Type B pancreatic cell (in vitro differentiated cells): ENCODE measurements at regions not wholly inside any gene's neighbourhood (a gene's known extent, or its start where the extent isn't known, plus 50 kb on each side); places are given as distances from the start of the nearest gene placed in this dataset.

Source experiments
- DNase-seq: peaks from one replicate; pipeline ENCODE4 v3.0.0; 2021; ENCODE audit warnings: mixed read lengths; ENCODE audit not compliant: unreplicated experiment; ENCODE audit errors: extremely low spot score
- H3K27ac Mint-ChIP-seq: 2 replicates; pipeline ENCODE4 v1.8.0; 2021; ENCODE audit warnings: mild to moderate bottlenecking, mixed read lengths
- H3K27me3 Mint-ChIP-seq: 2 replicates; pipeline ENCODE4 v1.8.0; 2021; ENCODE audit warnings: mixed read lengths
- H3K36me3 Mint-ChIP-seq: 2 replicates; pipeline ENCODE4 v1.8.0; 2021; ENCODE audit warnings: mixed read lengths
- H3K4me1 Mint-ChIP-seq: one replicate; pipeline ENCODE4 v1.8.0; 2021; ENCODE audit warnings: mixed read lengths; ENCODE audit not compliant: unreplicated experiment
- H3K4me3 Mint-ChIP-seq: 2 replicates; pipeline ENCODE4 v1.8.0; 2021; ENCODE audit warnings: mild to moderate bottlenecking, mixed read lengths
- H3K9me3 Mint-ChIP-seq: 2 replicates; pipeline ENCODE4 v1.8.0; 2021; ENCODE audit warnings: mixed read lengths
- TF ChIP-seq, protein P1 (sequence below): fragments of 200-600 bp; sonication (generic); conservative IDR thresholded peaks from 2 replicates; pipeline ENCODE4 v1.5.0; 2021; ENCODE audit warnings: antibody characterized with exemption, mild to moderate bottlenecking

DNA sequence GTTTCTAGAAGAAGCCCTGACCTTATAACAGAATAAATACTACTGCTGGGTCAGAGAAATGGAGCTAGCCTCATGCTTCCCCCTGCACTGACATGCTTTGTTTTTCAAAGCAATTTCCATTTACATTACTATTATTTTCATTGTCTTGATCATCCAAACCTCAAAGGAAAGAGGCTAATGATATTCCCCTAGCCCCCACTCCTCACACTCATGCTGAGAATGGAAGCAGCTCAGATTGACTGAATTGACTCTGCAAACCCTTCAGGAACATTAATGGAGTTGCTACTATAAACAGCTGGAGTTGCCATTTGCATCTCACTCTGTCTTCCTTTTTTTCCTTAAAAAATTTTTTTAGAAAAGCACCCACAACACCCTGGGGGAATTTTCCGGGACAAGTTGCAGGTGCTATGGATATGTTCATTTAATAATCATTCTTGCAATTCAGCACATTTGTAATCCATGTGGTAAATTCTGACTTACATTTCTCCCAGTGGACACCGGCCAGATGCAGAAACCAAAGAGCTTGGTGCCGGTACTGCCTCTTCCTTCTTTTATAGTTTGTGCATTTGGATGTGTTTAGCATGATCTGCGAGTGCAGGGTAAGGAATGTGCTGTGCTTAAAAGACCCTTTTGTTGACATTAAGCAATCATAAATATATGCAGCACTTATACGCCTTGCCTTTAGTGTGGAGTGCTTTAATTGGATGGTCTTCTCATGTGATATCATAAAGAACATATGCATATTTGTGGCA is 103.3 kb upstream of the OSR1 start:
- TF ChIP-seq, protein P1, sequence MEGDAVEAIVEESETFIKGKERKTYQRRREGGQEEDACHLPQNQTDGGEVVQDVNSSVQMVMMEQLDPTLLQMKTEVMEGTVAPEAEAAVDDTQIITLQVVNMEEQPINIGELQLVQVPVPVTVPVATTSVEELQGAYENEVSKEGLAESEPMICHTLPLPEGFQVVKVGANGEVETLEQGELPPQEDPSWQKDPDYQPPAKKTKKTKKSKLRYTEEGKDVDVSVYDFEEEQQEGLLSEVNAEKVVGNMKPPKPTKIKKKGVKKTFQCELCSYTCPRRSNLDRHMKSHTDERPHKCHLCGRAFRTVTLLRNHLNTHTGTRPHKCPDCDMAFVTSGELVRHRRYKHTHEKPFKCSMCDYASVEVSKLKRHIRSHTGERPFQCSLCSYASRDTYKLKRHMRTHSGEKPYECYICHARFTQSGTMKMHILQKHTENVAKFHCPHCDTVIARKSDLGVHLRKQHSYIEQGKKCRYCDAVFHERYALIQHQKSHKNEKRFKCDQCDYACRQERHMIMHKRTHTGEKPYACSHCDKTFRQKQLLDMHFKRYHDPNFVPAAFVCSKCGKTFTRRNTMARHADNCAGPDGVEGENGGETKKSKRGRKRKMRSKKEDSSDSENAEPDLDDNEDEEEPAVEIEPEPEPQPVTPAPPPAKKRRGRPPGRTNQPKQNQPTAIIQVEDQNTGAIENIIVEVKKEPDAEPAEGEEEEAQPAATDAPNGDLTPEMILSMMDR, result no peak
- Mint-ChIP-seq H3K4me3 (no peak overlapping the region), H3K4me1 (peaks cover 12% of the 10 kb centered on the region), H3K27ac (no peak overlapping the region), H3K9me3 (no peaks in the 10 kb centered on the region), H3K36me3 (no peaks in the 10 kb centered on the region), H3K27me3 (no peaks in the 10 kb centered on the region)
- no peak for DNase-seq

DNA sequence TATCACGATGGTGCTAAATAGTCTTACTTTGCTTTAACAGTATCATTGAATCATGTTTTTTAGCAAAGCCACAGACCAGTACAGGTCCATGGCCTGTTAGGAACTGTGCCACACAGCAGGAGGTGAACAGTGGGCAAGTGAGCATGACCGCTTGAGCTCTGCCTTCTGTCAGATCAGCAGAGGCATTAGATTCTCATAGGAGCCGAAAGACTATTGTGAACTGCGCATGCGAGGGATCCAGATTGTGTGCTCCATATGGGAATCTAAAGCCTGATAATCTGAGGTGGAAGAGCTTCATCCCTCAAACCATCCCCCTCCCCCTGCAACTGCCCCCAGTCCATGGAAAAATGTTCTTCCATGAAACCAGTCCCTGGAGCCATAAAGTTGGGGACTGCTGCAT is 102.3 kb upstream of the OSR1 start:
- H3K9me3 Mint-ChIP-seq, result no peaks in the 10 kb centered on the region
- no peak overlapping the region for H3K27ac Mint-ChIP-seq
- peaks cover 12% of the 10 kb centered on the region for H3K4me1 Mint-ChIP-seq
- TF ChIP-seq, protein P1, result no peak
- H3K27me3 Mint-ChIP-seq, result no peaks in the 10 kb centered on the region
- no peak overlapping the region for H3K4me3 Mint-ChIP-seq
- H3K36me3 Mint-ChIP-seq, result no peaks in the 10 kb centered on the region
- no peak for DNase-seq

DNA sequence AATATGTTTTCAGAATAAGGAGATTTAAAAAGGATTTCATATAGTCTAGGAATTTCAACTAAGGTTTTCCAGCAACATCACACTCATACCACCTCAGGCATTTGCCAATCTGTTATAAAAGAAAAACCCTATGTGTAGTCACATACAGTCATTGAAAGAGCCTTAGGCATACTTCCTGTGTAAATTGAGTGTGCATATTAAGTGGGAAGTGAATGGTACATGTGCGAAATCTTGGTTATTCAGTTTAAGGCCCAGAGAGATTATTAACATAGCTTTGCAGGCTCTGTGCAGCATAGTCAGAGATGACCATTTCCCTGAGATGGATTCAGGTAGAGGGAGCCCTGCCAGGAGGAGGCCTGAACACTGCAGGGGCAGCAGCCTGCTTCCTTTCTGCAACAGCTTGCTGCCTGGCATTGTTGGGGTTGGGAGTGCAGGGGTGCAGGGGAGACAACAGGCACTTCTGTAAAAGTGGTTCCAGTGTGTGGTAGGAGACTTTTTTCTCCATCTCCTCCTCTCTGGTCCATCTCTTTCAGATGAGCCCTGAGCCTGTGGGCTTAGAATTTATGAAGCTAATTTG is 100.1 kb upstream of the OSR1 start:
- no peaks in the 10 kb centered on the region for H3K27me3 Mint-ChIP-seq
- H3K9me3 Mint-ChIP-seq, result peaks cover 4% of the 10 kb centered on the region
- no peak overlapping the region for H3K27ac Mint-ChIP-seq
- no peak overlapping the region for H3K4me3 Mint-ChIP-seq
- no peak for DNase-seq
- H3K36me3 Mint-ChIP-seq, result no peaks in the 10 kb centered on the region
- TF ChIP-seq, protein P1, result no peak
- peaks cover 12% of the 10 kb centered on the region for H3K4me1 Mint-ChIP-seq

GRCh38 chr2:19457809-19458208 is 99.4 kb upstream of the OSR1 start:
- H3K27me3 Mint-ChIP-seq, result no peaks in the 10 kb centered on the region
- H3K27ac Mint-ChIP-seq, result no peak overlapping the region
- TF ChIP-seq, protein P1, result no peak
- H3K4me1 Mint-ChIP-seq, result peaks cover 9% of the 10 kb centered on the region
- DNase-seq, result no peak
- no peaks in the 10 kb centered on the region for H3K36me3 Mint-ChIP-seq
- H3K9me3 Mint-ChIP-seq, result peaks cover 4% of the 10 kb centered on the region
- H3K4me3 Mint-ChIP-seq, result no peak overlapping the region

DNA sequence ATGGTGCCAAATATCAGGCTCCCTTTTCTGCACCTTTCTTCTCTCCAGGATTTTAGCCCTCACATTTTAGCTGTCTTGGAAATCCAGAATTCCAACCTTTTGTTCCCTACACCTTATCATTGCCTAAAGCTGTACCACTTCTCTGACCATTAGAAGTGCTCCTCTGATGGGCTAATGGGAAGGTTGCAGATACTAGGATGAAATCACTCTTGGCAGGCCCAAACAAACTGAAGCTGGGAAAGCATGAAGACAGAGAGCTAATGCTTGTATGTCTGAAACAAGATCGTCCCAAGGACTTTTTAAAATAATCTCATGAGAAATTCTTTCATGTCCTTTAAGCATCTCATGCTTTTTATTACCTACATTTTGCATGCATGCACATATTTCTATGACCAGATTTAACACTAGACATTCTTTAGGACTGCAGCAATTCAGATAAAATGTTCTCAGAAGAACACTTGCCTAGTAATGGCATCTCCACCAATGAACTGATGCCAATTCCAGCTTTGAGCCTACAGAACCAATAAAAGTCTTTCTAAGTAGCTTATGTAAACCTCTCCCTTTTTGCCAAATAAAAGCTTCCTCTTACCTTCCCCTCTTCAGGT is 98.4 kb upstream of the OSR1 start:
- no peak overlapping the region for H3K4me3 Mint-ChIP-seq
- no peak for DNase-seq
- H3K36me3 Mint-ChIP-seq, result no peaks in the 10 kb centered on the region
- H3K27ac Mint-ChIP-seq, result no peak overlapping the region
- peaks cover under 1% of the 10 kb centered on the region for H3K4me1 Mint-ChIP-seq
- peaks cover 4% of the 10 kb centered on the region for H3K9me3 Mint-ChIP-seq
- H3K27me3 Mint-ChIP-seq, result no peaks in the 10 kb centered on the region
- TF ChIP-seq, protein P1, result no peak
